Astrocyte (in vitro differentiated cells and primary cell): ENCODE measurements at regions not wholly inside any gene's neighbourhood (a gene's known extent, or its start where the extent isn't known, plus 50 kb on each side); places are given as distances from the start of the nearest gene placed in this dataset.

Source experiments
- EZH2 ChIP-seq: IDR thresholded peaks from 2 replicates; pipeline ENCODE4 v1.6.1; 2012; ENCODE audit warnings: mild to moderate bottlenecking, low read length, inconsistent platforms; ENCODE audit not compliant: insufficient read depth
- TF ChIP-seq, protein P1 (sequence below): IDR thresholded peaks from 2 replicates; pipeline ENCODE4 v1.5.1; 2011; ENCODE audit warnings: low read depth, mild to moderate bottlenecking, inconsistent platforms, low read length, moderate library complexity; ENCODE audit not compliant: insufficient read depth

DNA sequence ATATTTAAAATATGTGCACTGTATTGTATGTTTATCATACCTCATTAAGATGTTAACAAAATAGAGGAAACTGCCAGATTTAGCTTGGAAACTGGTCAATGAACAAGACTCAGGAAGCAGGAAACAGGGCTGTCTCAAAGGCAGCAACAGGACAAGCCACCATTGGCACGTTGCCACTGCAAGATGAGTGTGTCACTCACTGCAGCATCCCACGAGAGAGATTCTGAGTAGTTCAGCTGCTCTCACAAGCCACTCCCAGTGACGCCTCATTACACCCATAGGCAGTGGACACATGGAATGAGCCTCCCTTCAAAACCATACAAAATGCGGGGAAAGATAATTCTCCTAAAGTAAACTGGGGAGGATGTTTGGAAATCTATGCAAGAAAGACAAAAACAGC lies 181.9 kb upstream of the DLGAP1 start:
- TF ChIP-seq, protein P1, sequence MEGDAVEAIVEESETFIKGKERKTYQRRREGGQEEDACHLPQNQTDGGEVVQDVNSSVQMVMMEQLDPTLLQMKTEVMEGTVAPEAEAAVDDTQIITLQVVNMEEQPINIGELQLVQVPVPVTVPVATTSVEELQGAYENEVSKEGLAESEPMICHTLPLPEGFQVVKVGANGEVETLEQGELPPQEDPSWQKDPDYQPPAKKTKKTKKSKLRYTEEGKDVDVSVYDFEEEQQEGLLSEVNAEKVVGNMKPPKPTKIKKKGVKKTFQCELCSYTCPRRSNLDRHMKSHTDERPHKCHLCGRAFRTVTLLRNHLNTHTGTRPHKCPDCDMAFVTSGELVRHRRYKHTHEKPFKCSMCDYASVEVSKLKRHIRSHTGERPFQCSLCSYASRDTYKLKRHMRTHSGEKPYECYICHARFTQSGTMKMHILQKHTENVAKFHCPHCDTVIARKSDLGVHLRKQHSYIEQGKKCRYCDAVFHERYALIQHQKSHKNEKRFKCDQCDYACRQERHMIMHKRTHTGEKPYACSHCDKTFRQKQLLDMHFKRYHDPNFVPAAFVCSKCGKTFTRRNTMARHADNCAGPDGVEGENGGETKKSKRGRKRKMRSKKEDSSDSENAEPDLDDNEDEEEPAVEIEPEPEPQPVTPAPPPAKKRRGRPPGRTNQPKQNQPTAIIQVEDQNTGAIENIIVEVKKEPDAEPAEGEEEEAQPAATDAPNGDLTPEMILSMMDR: no peak
- no peak for TF ChIP-seq EZH2
